ENCODE measurements at regions not wholly inside any gene's neighbourhood (a gene's known extent, or its start where the extent isn't known, plus 50 kb on each side); places are given as distances from the start of the nearest gene placed in this dataset.

- H3K36me3 ChIP-seq (replicated peaks in 1 of 2; ENCODE audit: control insufficient read depth in 1 of 2, insufficient read depth in 2 of 2, low read length in 1 of 2) = no peaks in the 10 kb centered on the region
- no peak overlapping the region for H3K9ac ChIP-seq
- H3K9me3 ChIP-seq = no peaks in the 10 kb centered on the region
- no peaks in the 10 kb centered on the region for H3K79me2 ChIP-seq (ENCODE audit: insufficient read depth)
- POLR2A ChIA-PET = no interaction called here
- H3K9me2 ChIP-seq = no peaks in the 10 kb centered on the region
- H2AFZ ChIP-seq (ENCODE audit: low read depth) = no peak overlapping the region; the same call in 1 of the 2 replicates
- H3F3A ChIP-seq (replicated peaks; ENCODE audit: insufficient read depth) = no peaks in the 10 kb centered on the region
- CTCF ChIA-PET = interaction anchor here (5.1 kb wide), 1 partner anchor 13 kb away, joined by 22 read pairs; no protein-coding TSS in a partner anchor
- no peak for TF ChIP-seq CTCF (IDR thresholded peaks at IDR 0.05)
- TF ChIP-seq GATA2 (CRISPR knock-in tag; IDR thresholded peaks at IDR 0.05) = no peak
- no peak for TF ChIP-seq POLR2AphosphoS5 (IDR thresholded peaks at IDR 0.05; ENCODE audit: low read depth, low read length)
- TF ChIP-seq USF1 (IDR thresholded peaks at IDR 0.05; ENCODE audit: borderline replicate concordance, low read depth) = no peak
- no peak for TF ChIP-seq EZH2phosphoT487 (IDR thresholded peaks at IDR 0.05; ENCODE audit: borderline replicate concordance, low read depth)
- TF ChIP-seq RCOR1 (IDR thresholded peaks at IDR 0.05; ENCODE audit: low read length) = no peak
- no peak overlapping the region for H3K4me3 ChIP-seq (ENCODE audit: low read depth in 2 of 2, low read length in 1 of 2)
- no peak overlapping the region for H3K4me2 ChIP-seq
- no peaks in the 10 kb centered on the region for H3K27me3 ChIP-seq (ENCODE audit: insufficient read depth)
- no peak overlapping the region for H3K27ac ChIP-seq (ENCODE audit: low read depth in 2 of 2, low read length in 1 of 2)
- DNase-seq = no peak
- WGBS (ENCODE audit: low lambda C conversion rate) = 75% methylated on average over 3 of the region's 3 CpGs
- H3K4me1 ChIP-seq (ENCODE audit: control insufficient read depth in 1 of 2, insufficient read depth in 2 of 2, low read depth in 1 of 2, low read length in 1 of 2) = peaks cover 0 to 2% of the 10 kb centered on the region in 2 experiments; a peak in 2 of 4 replicates
- H4K20me1 ChIP-seq (ENCODE audit: insufficient read depth) = no peaks in the 10 kb centered on the region
Measured at GRCh38 chr12:93001407-93001806, 72.3 kb upstream of the EEA1 start.

GRCh38 chr12:93002293-93003054 lies 73.4 kb upstream of the EEA1 start:
- DNase-seq = no peak
- TF ChIP-seq NFIC (IDR thresholded peaks at IDR 0.05; ENCODE audit: borderline replicate concordance) (no peak), JUND (IDR thresholded peaks at IDR 0.05) (no peak), ZBTB33 (IDR thresholded peaks at IDR 0.05; ENCODE audit: borderline replicate concordance, low read depth) (no peak), TCF12 (IDR thresholded peaks at IDR 0.05) (no peak), EZH2phosphoT487 (IDR thresholded peaks at IDR 0.05; ENCODE audit: borderline replicate concordance, low read depth) (no peak), TEAD4 (IDR thresholded peaks at IDR 0.05; ENCODE audit: borderline replicate concordance, insufficient read depth) (no peak), USF1 (IDR thresholded peaks at IDR 0.05; ENCODE audit: borderline replicate concordance, low read depth) (no peak), FOXM1 (IDR thresholded peaks at IDR 0.05; ENCODE audit: low read depth) (no peak), RXRA (IDR thresholded peaks at IDR 0.05; ENCODE audit: borderline replicate concordance, low read depth) (no peak), RCOR1 (IDR thresholded peaks at IDR 0.05; ENCODE audit: low read length) (no peak), POLR2AphosphoS5 (IDR thresholded peaks at IDR 0.05; ENCODE audit: low read depth, low read length) (no peak), RFX5 (IDR thresholded peaks at IDR 0.05; ENCODE audit: low read length) (no peak), MEF2A (IDR thresholded peaks at IDR 0.05; ENCODE audit: borderline replicate concordance, low read depth) (no peak), EP300 (IDR thresholded peaks at IDR 0.05; ENCODE audit: borderline replicate concordance in 1 of 2, low read depth in 1 of 2, low read length in 1 of 2) (no peak), FOSL2 (IDR thresholded peaks at IDR 0.05; ENCODE audit: borderline replicate concordance, low read depth) (no peak), MAX (IDR thresholded peaks at IDR 0.05; ENCODE audit: low read depth) (no peak), SIN3A (IDR thresholded peaks at IDR 0.05; ENCODE audit: borderline replicate concordance, low read depth, low read length) (no peak), NRF1 (IDR thresholded peaks at IDR 0.05; ENCODE audit: low read depth, low read length) (no peak)
- Histone ChIP-seq H3K27me3 (ENCODE audit: insufficient read depth) (no peaks in the 10 kb centered on the region), H2AFZ (ENCODE audit: low read depth) (no peak overlapping the region), H3K79me2 (ENCODE audit: insufficient read depth) (no peaks in the 10 kb centered on the region), H3K9me2 (no peaks in the 10 kb centered on the region), H4K20me1 (ENCODE audit: insufficient read depth) (no peaks in the 10 kb centered on the region), H3K9ac (no peak overlapping the region), H3K27ac (ENCODE audit: low read depth in 2 of 2, low read length in 1 of 2) (0 out of 4 replicates have a peak overlapping the region, but pooled peaks of 1 of the 2 experiments have one; percentile 9), H3K4me1 (ENCODE audit: control insufficient read depth in 1 of 2, insufficient read depth in 2 of 2, low read depth in 1 of 2, low read length in 1 of 2) (peaks cover 0 to 2% of the 10 kb centered on the region in 2 experiments; a peak in 2 of 4 replicates), H3K9me3 (no peaks in the 10 kb centered on the region), H3K4me3 (ENCODE audit: low read depth in 2 of 2, low read length in 1 of 2) (no peak overlapping the region), H3K36me3 (replicated peaks in 1 of 2; ENCODE audit: control insufficient read depth in 1 of 2, insufficient read depth in 2 of 2, low read length in 1 of 2) (no peaks in the 10 kb centered on the region), H3K4me2 (no peak overlapping the region), H3F3A (replicated peaks; ENCODE audit: insufficient read depth) (no peaks in the 10 kb centered on the region)
- ChIA-PET POLR2A (no interaction called here), CTCF (interaction anchor here (0.7 to 5.1 kb wide), 4 partner anchors 15 to 1099 kb away, joined by 4 to 22 read pairs (median 4); no protein-coding TSS in a partner anchor)
- 59% methylated on average over 7 of the region's 7 CpGs for WGBS (ENCODE audit: low lambda C conversion rate)

All from SK-N-SH (cell line).